Small intestine (tissue), 7 donors: ENCODE measurements at regions not wholly inside any gene's neighbourhood (a gene's known extent, or its start where the extent isn't known, plus 50 kb on each side); places are given as distances from the start of the nearest gene placed in this dataset.

ENCODE experiments used
- DNase-seq, 2 donors: peaks; one replicate each; pipeline versions ENCODE4 v3.0.0 to v3.0.0-alpha.2; 2013
- FAIRE-seq: peaks from 2 replicates; lab custom pipeline; 2012; peaks lifted over from hg19 to GRCh38; lab: Jason Lieb, UNC
- H3K27ac ChIP-seq, 3 donors: one replicate each; pipeline ENCODE4 v1.5.1; 2013; ENCODE audit warnings: low read length in 2 of 3, mild to moderate bottlenecking in 2 of 3, control low read depth in 1 of 3, inconsistent platforms in 1 of 3, low read depth in 1 of 3, moderate library complexity in 1 of 3
- H3K27me3 ChIP-seq, 3 donors: one replicate each; pipeline ENCODE4 v1.6.1; 2013; ENCODE audit warnings: low read length in 3 of 3, inconsistent platforms in 1 of 3; ENCODE audit not compliant: control insufficient read depth in 3 of 3, insufficient read depth in 3 of 3
- H3K36me3 ChIP-seq, 3 donors: one replicate each; pipeline ENCODE4 v1.6.1; 2013; ENCODE audit warnings: low read length in 3 of 3, inconsistent platforms in 1 of 3, low read depth in 1 of 3, mild to moderate bottlenecking in 1 of 3, moderate library complexity in 1 of 3; ENCODE audit not compliant: control insufficient read depth in 3 of 3, insufficient read depth in 2 of 3
- H3K4me1 ChIP-seq, 3 donors: one replicate each; pipeline ENCODE4 v1.6.1; 2013; ENCODE audit warnings: low read length in 2 of 3, inconsistent platforms in 1 of 3, low read depth in 1 of 3, mild to moderate bottlenecking in 1 of 3, moderate library complexity in 1 of 3; ENCODE audit not compliant: control insufficient read depth in 3 of 3, insufficient read depth in 2 of 3
- H3K4me3 ChIP-seq, 3 donors: one replicate each; pipeline ENCODE4 v1.5.1; 2013; ENCODE audit warnings: low read length in 3 of 3, control low read depth in 1 of 3, inconsistent platforms in 1 of 3, low read depth in 1 of 3, mild to moderate bottlenecking in 1 of 3, moderate library complexity in 1 of 3
- H3K9me3 ChIP-seq, 2 donors: one replicate each; pipeline ENCODE4 v1.6.1; 2013; ENCODE audit warnings: low read depth in 1 of 2, low read length in 1 of 2; ENCODE audit not compliant: control insufficient read depth in 2 of 2, insufficient read depth in 1 of 2
- WGBS, 3 donors: extraction: QIAGEN DNeasy Blood & Tissue Kit; methylation state at CpG; one replicate each; pipeline ENCODE4 v1.1.7; 2013; 5-methylcytosine and 5-hydroxymethylcytosine counted together
- donor health status: healthy with polysubstance abuse.
- donor health status: control.
- donor health status: control.
- donor health status: Bipolar disorder and iron deficiency.
- donor health status: healthy.

- Histone ChIP-seq H3K4me1 (no peaks in the 10 kb centered on the region), H3K27ac (no peak overlapping the region), H3K27me3 (peaks cover 0 to 16% (median 3%) of the 10 kb centered on the region in 3 donors), H3K4me3 (no peak overlapping the region), H3K36me3 (no peaks in the 10 kb centered on the region), H3K9me3 (peaks cover 0 to 15% of the 10 kb centered on the region in 2 donors)
- FAIRE-seq = no peak
- no peak for DNase-seq
- WGBS, 3 donors = 65 to 69% (median 68%) methylated on average over 7 of the region's 7 CpGs
Observed at GRCh38 chr14:104378698-104379113, 200.9 kb upstream of the C14orf180 start.

GRCh38 chr14:104382361-104383087, 197.0 kb upstream of the C14orf180 start:
- Histone ChIP-seq H3K27me3 (peaks cover 0 to 25% (median 4%) of the 10 kb centered on the region in 3 donors), H3K4me1 (no peaks in the 10 kb centered on the region), H3K4me3 (no peak overlapping the region), H3K27ac (no peak overlapping the region), H3K9me3 (peaks cover 0 to 15% of the 10 kb centered on the region in 2 donors), H3K36me3 (no peaks in the 10 kb centered on the region)
- DNase-seq (no peak), FAIRE-seq (no peak)
- WGBS, 3 donors = 85 to 89% (median 86%) methylated on average over 20 of the region's 20 CpGs

- FAIRE-seq = no peak
- H3K27me3 ChIP-seq = peaks cover 0 to 24% (median 4%) of the 10 kb centered on the region in 3 donors
- peaks cover 0 to 15% of the 10 kb centered on the region in 2 donors for H3K9me3 ChIP-seq
- no peaks in the 10 kb centered on the region for H3K36me3 ChIP-seq
- H3K27ac ChIP-seq = no peak overlapping the region
- WGBS, 3 donors = 33 to 40% (median 34%) methylated on average over 26 of the region's 26 CpGs
- no peak overlapping the region for H3K4me3 ChIP-seq
- H3K4me1 ChIP-seq = no peaks in the 10 kb centered on the region
- DNase-seq = no peak
Observed at GRCh38 chr14:104383088-104383995, 196.2 kb upstream of the C14orf180 start.

GRCh38 chr14:104383996-104384775, 195.4 kb upstream of the C14orf180 start:
- Histone ChIP-seq H3K36me3 (no peaks in the 10 kb centered on the region), H3K9me3 (peaks cover 0 to 15% of the 10 kb centered on the region in 2 donors), H3K4me3 (no peak overlapping the region), H3K27ac (no peak overlapping the region), H3K4me1 (no peaks in the 10 kb centered on the region), H3K27me3 (peaks cover 0 to 19% (median 2%) of the 10 kb centered on the region in 3 donors)
- WGBS, 3 donors = 39 to 50% (median 41%) methylated on average over 19 of the region's 19 CpGs
- FAIRE-seq = no peak
- no peak for DNase-seq

DNA sequence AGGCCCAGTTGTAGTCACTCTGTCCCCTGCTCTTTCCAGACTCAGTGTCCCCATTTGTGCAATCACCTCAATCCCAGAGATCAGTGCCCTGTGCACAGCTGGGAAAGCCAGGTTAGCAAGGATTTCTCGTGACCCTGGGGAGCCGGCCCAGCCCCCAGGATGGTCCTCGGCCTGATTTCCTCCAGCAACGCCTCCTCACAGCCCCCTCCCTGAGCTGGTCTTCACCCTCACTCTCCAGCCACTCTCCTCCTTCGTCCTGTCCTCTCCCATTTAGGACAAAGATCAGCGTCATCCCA, 194.8 kb upstream of the C14orf180 start:
- 68 to 80% (median 73%) methylated on average over 6 of the region's 6 CpGs for WGBS, 3 donors
- no peak for FAIRE-seq
- no peaks in the 10 kb centered on the region for H3K4me1 ChIP-seq
- no peak overlapping the region for H3K4me3 ChIP-seq
- no peaks in the 10 kb centered on the region for H3K36me3 ChIP-seq
- H3K27me3 ChIP-seq = peaks cover 0 to 19% (median 2%) of the 10 kb centered on the region in 3 donors
- H3K9me3 ChIP-seq = peaks cover 0 to 12% of the 10 kb centered on the region in 2 donors
- no peak overlapping the region for H3K27ac ChIP-seq
- no peak for DNase-seq

DNA sequence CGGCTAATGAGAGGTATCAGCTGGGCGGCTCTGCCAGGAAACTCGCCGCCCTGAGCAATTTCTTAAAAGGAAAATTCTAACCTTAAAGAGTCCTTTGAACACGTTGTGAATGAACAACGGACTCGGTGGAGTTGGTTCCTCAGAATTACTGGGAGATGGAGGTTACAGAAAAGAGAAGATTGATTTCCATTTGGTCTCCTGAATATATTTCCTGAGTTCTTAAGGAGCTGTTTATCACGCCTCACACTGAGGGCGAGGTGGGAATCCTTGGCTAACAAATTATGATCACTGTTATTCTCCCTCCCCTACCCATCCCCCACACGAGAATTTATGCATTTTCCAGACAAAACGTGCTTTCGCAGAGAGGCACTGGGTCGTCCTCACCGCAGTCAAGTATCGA, 194.5 kb upstream of the C14orf180 start:
- DNase-seq (no peak), FAIRE-seq (no peak)
- Histone ChIP-seq H3K36me3 (no peaks in the 10 kb centered on the region), H3K4me1 (no peaks in the 10 kb centered on the region), H3K4me3 (no peak overlapping the region), H3K9me3 (peaks cover 0 to 10% of the 10 kb centered on the region in 2 donors), H3K27me3 (peaks cover 0 to 19% (median 2%) of the 10 kb centered on the region in 3 donors), H3K27ac (no peak overlapping the region)
- WGBS, 3 donors = 73 to 82% (median 80%) methylated on average over 15 of the region's 15 CpGs

DNA sequence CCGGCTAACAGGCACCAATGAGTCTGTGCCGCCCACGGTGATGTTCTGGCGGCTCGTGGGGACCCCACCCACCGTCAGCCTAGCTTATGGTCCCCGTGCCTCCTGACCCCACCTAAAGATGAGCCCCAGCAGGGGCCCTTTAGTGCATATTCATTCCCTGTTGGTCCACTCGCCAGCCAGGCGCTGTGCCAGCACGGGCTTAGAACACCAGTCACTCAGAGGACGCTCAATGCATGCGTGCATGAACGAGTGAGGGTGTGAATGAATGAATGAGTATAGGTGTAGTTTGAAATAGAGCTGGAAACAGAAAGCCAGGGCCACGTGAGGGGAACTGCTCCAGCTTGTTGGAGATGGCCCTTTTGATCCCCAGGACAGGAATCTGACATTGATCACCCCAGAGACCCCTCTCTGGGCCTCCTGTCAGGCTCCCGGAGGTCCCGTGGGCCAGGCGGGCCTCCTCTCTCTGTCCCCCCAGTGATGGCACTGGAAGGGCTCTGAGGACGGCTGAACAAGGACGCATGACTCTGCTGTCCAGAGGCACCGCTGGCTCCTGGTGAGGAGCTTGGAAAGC, 193.9 kb upstream of the C14orf180 start:
- no peak for FAIRE-seq
- no peak for DNase-seq
- H3K36me3 ChIP-seq = no peaks in the 10 kb centered on the region
- WGBS, 3 donors = 71 to 80% (median 72%) methylated on average over 20 of the region's 20 CpGs
- peaks cover 0 to 5% of the 10 kb centered on the region in 2 donors for H3K9me3 ChIP-seq
- no peaks in the 10 kb centered on the region for H3K4me1 ChIP-seq
- peaks cover 0 to 19% (median 2%) of the 10 kb centered on the region in 3 donors for H3K27me3 ChIP-seq
- no peak overlapping the region for H3K4me3 ChIP-seq
- no peak overlapping the region for H3K27ac ChIP-seq
